K562 (cell line): ENCODE measurements at regions not wholly inside any gene's neighbourhood (a gene's known extent, or its start where the extent isn't known, plus 50 kb on each side); places are given as distances from the start of the nearest gene placed in this dataset.
A peak's percentile ranks its signal among the peaks of the same experiment; 100 is the strongest.

Experiments
- ATAC-seq: fragments of 200-7000 bp; cut with Tn5 transposase; 3 replicates; pipeline ENCODE4 v1.9.1; 2020; ENCODE audit warnings: moderate library complexity
- BruUV-seq: library from RNA; stranded (reverse); fragments of 400-500 nt; replicated peaks from 2 replicates; lab custom pipeline; 2021; lab: Mats Ljungman, UMichigan
- CTCF ChIA-PET: fragments of 300-600 bp; formaldehyde crosslinking; extraction: SDS; loops from one replicate; lab custom pipeline; 2021; ENCODE audit warnings: low intra/inter-chr PET ratio; lab: Yijun Ruan, JAX
- POLR2A ChIA-PET: fragments of 300-600, 350-650 bp; sonication (Branson Sonifier 250); formaldehyde crosslinking; extraction: SDS; loops from one replicate; lab custom pipeline; 2021; ENCODE audit warnings: antibody characterized with exemption, inconsistent platforms; lab: Yijun Ruan, JAX
- DNase-seq, 4 experiments: peaks; one replicate each; pipeline versions ENCODE4 v3.0.0 to v3.0.0-alpha.2; 2011 to 2018; ENCODE audit warnings: low spot score in 3 of 4, mixed read lengths in 3 of 4; ENCODE audit errors: extremely low read depth in 1 of 4
- FAIRE-seq: peaks from 2 replicates; lab custom pipeline; 2011; peaks lifted over from hg19 to GRCh38; lab: Jason Lieb, UNC
- H2AFZ ChIP-seq: 2 replicates; pipeline ENCODE4 v1.6.0; 2011; ENCODE audit warnings: low read depth, low read length, control low read depth, inconsistent platforms
- H3K27ac ChIP-seq: fragments of 200-600 bp; 3 replicates; pipeline ENCODE4 v1.8.0; 2011; ENCODE audit warnings: low read depth, mild to moderate bottlenecking, control low read depth, inconsistent platforms, low read length, moderate library complexity, mixed read lengths; ENCODE audit errors: extremely low read depth
- H3K27me3 ChIP-seq, 2 experiments: fragments of 300-600 bp in 1 of 2; 2 replicates in 1 of 2; 3 replicates in 1 of 2; pipeline versions ENCODE4 v1.6.0 to v1.8.0; 2011; ENCODE audit warnings: inconsistent platforms in 2 of 2, low read length in 2 of 2, mild to moderate bottlenecking in 1 of 2, mixed read lengths in 1 of 2, moderate library complexity in 1 of 2; ENCODE audit not compliant: control insufficient read depth in 2 of 2, insufficient read depth in 2 of 2
- H3K36me3 ChIP-seq: fragments of 300-600 bp; 3 replicates; pipeline ENCODE4 v1.8.0; 2011; ENCODE audit warnings: mild to moderate bottlenecking, low read length, inconsistent platforms; ENCODE audit not compliant: control insufficient read depth, insufficient read depth
- H3K4me1 ChIP-seq, 2 experiments: fragments of 200-600 bp in 1 of 2; replicated peaks in 1 of 2; 2 replicates in 1 of 2; 3 replicates in 1 of 2; pipeline versions ENCODE4 v1.5.1 to v1.8.0; 2011; ENCODE audit warnings: inconsistent platforms in 2 of 2, low read length in 2 of 2, mild to moderate bottlenecking in 1 of 2, mixed read lengths in 1 of 2, moderate library complexity in 1 of 2; ENCODE audit not compliant: control insufficient read depth in 2 of 2, insufficient read depth in 2 of 2
- H3K4me2 ChIP-seq: 2 replicates; pipeline ENCODE4 v1.6.1; 2011; ENCODE audit warnings: low read length, control low read depth, inconsistent platforms, mixed read lengths; ENCODE audit not compliant: insufficient read depth
- H3K4me3 ChIP-seq: fragments of 200-600 bp; sonication (generic), shearing (Covaris generic); 2 replicates; pipeline ENCODE4 v1.5.1; 2016; ENCODE audit warnings: control low read depth, inconsistent platforms
- H3K79me2 ChIP-seq: fragments of 200-600 bp; 3 replicates; pipeline ENCODE4 v1.8.0; 2011; ENCODE audit warnings: low read length, inconsistent platforms; ENCODE audit not compliant: control insufficient read depth, insufficient read depth
- H3K9ac ChIP-seq, 2 experiments: 2 replicates each; pipeline versions ENCODE4 v1.6.0 to v1.6.1; 2011; ENCODE audit warnings: low read depth in 2 of 2, low read length in 2 of 2, control low read depth in 1 of 2, inconsistent platforms in 1 of 2, mild to moderate bottlenecking in 1 of 2, mixed read lengths in 1 of 2; ENCODE audit not compliant: insufficient read depth in 1 of 2
- H3K9me1 ChIP-seq: one replicate; pipeline ENCODE4 v1.6.0; 2011; ENCODE audit warnings: inconsistent platforms, mild to moderate bottlenecking, low read length, moderate library complexity; ENCODE audit not compliant: control insufficient read depth, insufficient read depth
- H3K9me3 ChIP-seq: replicated peaks from 2 replicates; pipeline ENCODE4 v1.5.1; 2011; ENCODE audit warnings: low read depth, low read length, inconsistent platforms; ENCODE audit not compliant: control insufficient read depth, insufficient read depth
- H4K20me1 ChIP-seq: replicated peaks from 2 replicates; pipeline ENCODE4 v1.6.1; 2011; ENCODE audit warnings: low read length, inconsistent platforms, mixed read lengths; ENCODE audit not compliant: control insufficient read depth, insufficient read depth
- ARID3A ChIP-seq: IDR thresholded peaks from 2 replicates; pipeline ENCODE4 v1.6.1; 2012; ENCODE audit warnings: low read depth, low read length, improper control_type of control experiment, borderline replicate concordance
- ARNT ChIP-seq, 2 experiments: fragments of 450-650 bp; IDR thresholded peaks; 2 replicates each; pipeline ENCODE4 v1.6.1; 2016; ENCODE audit warnings: mild to moderate bottlenecking in 1 of 2
- ATF1 ChIP-seq, 2 experiments: fragments of 450-650 bp in 1 of 2; IDR thresholded peaks; 2 replicates each; pipeline ENCODE4 v1.6.1; 2016; ENCODE audit warnings: missing compliant biosample characterization in 1 of 2, missing genetic modification characterization in 1 of 2
- CHCHD3 ChIP-seq: fragments of 250-450 bp; sonication (Bioruptor Pico); IDR thresholded peaks from 2 replicates; pipeline ENCODE4 v2.1.2; 2022; ENCODE audit warnings: mild to moderate bottlenecking
- CXXC5 ChIP-seq: fragments of 250-450 bp; sonication (Bioruptor Pico); IDR thresholded peaks from 2 replicates; pipeline ENCODE4 v1.8.0; 2022; ENCODE audit warnings: inconsistent platforms, mild to moderate bottlenecking, moderate library complexity
- EP300 ChIP-seq: IDR thresholded peaks from 2 replicates; pipeline ENCODE4 v1.6.1; 2012; ENCODE audit warnings: low read length, improper control_type of control experiment
- GABPB2 ChIP-seq: fragments of 250-450 bp; sonication (Bioruptor Pico); conservative IDR thresholded peaks from 2 replicates; pipeline ENCODE4 v1.5.1; 2021; ENCODE audit warnings: mild to moderate bottlenecking
- HDAC3 ChIP-seq: fragments of 450-650 bp; IDR thresholded peaks from 2 replicates; pipeline ENCODE4 v1.6.1; 2018; ENCODE audit warnings: borderline replicate concordance, mild to moderate bottlenecking, moderate library complexity; ENCODE audit not compliant: partially characterized antibody
- KLF16 ChIP-seq: IDR thresholded peaks from 2 replicates; pipeline ENCODE4 v1.6.1; 2016; ENCODE audit warnings: antibody characterized with exemption
- NFIC ChIP-seq: fragments of 450-650 bp; IDR thresholded peaks from 2 replicates; pipeline ENCODE4 v1.6.1; 2017; ENCODE audit warnings: mild to moderate bottlenecking, inconsistent platforms
- SMAD1 ChIP-seq: fragments of 150-350 bp; IDR thresholded peaks from 2 replicates; pipeline ENCODE4 v1.6.1; 2014; ENCODE audit warnings: low read length, low read depth; ENCODE audit not compliant: partially characterized antibody
- SMAD2 ChIP-seq: fragments of 150-350 bp; IDR thresholded peaks from 2 replicates; pipeline ENCODE4 v1.6.1; 2014; ENCODE audit warnings: low read depth, mild to moderate bottlenecking, low read length
- STAT5A ChIP-seq: IDR thresholded peaks from 2 replicates; pipeline ENCODE4 v1.6.1; 2012; ENCODE audit warnings: low read length, inconsistent platforms, borderline replicate concordance
- TSC22D4 ChIP-seq: fragments of 450-650 bp; IDR thresholded peaks from 2 replicates; pipeline ENCODE4 v1.6.1; 2016; ENCODE audit warnings: missing genetic modification characterization, missing biosample characterization, control low read depth
- ZNF232 ChIP-seq: sonication (generic); formaldehyde crosslinking; IDR thresholded peaks from 2 replicates; pipeline ENCODE4 v1.8.0; 2022; ENCODE audit warnings: mild to moderate bottlenecking, missing genetic modification reagents
- ZNF316 ChIP-seq: fragments of 450-650 bp; IDR thresholded peaks from 2 replicates; pipeline ENCODE4 v1.6.1; 2016
- ZNF57 ChIP-seq: fragments of 450-650 bp; formaldehyde crosslinking; IDR thresholded peaks from 2 replicates; pipeline ENCODE4 v1.4.0; 2020; ENCODE audit warnings: mild to moderate bottlenecking, moderate library complexity
- WGBS: fragments of 100-300 bp; shearing (Covaris generic); methylation state at CpG from one replicate; pipeline ENCODE4 v1.1.6; 2016; ENCODE audit warnings: low coverage, mixed read lengths; ENCODE audit not compliant: insufficient coverage; ENCODE audit errors: missing lambda C conversion rate; 5-methylcytosine and 5-hydroxymethylcytosine counted together
- in situ Hi-C: fragments of 300-500 bp; cut with MboI; formaldehyde crosslinking; loops from 4 replicates; pipeline ENCODE4 v1.15.0; 2018; ENCODE audit warnings: inconsistent platforms, mixed read lengths
- intact Hi-C: fragments of 100-400 bp; cut with micrococcal nuclease; formaldehyde crosslinking; loops from 2 replicates; pipeline ENCODE4 v1.14.2; 2022
- TF ChIP-seq, protein P1 (sequence below): fragments of 250-450 bp; sonication (Bioruptor Pico); IDR thresholded peaks from 2 replicates; pipeline ENCODE4 v1.5.0; 2020; ENCODE audit warnings: mild to moderate bottlenecking
- TF ChIP-seq, protein P2 (sequence below): fragments of 250-450 bp; sonication (Bioruptor Pico); IDR thresholded peaks from 2 replicates; pipeline ENCODE4 v1.4.0; 2020; ENCODE audit warnings: borderline replicate concordance

DNA sequence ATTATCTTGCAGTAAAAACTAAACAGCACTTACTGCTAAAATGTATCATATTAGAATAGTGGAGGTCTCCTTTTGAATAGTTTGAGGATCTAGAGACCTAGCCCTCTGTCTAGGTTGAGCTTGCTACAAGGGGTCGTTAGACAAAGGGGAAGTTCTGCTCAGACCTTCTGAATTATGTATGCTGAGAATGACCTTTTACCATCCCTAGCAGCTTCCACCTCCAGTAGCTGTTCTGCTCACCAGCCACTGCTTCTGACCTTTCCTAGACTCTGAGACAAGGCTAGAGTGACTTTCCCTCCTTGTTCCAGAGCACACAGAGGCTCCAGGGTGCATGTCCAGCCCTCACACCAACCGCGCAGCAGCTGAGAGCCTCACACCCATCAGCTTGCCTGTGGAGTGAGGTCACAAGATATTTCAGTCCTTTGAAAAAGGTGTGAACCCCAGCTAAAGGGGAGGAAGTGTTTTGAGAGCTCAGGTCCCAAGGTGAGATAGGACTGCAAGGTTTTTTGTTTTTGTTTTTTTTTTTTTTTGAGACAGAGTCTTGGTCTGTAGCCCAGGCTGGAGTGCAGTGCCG lies 289.3 kb upstream of the TNP1 start (continued):
- TF ChIP-seq SMAD1 (no peak), GABPB2 (CRISPR knock-in tag) (no peak), EP300 (no peak), ARNT (IDR thresholded peaks at IDR 0.05) (no peak), KLF16 (no peak), ARID3A (no peak), CXXC5 (CRISPR knock-in tag) (no peak), CHCHD3 (no peak)
- TF ChIP-seq, protein P1, sequence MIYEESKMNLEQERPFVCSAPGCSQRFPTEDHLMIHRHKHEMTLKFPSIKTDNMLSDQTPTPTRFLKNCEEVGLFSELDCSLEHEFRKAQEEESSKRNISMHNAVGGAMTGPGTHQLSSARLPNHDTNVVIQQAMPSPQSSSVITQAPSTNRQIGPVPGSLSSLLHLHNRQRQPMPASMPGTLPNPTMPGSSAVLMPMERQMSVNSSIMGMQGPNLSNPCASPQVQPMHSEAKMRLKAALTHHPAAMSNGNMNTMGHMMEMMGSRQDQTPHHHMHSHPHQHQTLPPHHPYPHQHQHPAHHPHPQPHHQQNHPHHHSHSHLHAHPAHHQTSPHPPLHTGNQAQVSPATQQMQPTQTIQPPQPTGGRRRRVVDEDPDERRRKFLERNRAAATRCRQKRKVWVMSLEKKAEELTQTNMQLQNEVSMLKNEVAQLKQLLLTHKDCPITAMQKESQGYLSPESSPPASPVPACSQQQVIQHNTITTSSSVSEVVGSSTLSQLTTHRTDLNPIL (CRISPR knock-in tag), result no peak

- no peaks in the 10 kb centered on the region for H3K79me2 ChIP-seq
- H2AFZ ChIP-seq, result no peak overlapping the region
- no peak overlapping the region for H3K4me3 ChIP-seq
- DNase-seq, result peak; percentile 20 to 57 (median 33)
- peak overlapping the region; percentile 38; the same call in 1 of the 2 replicates for H3K4me2 ChIP-seq
- peaks cover 0 to 28% of the 10 kb centered on the region in 2 experiments; a peak in 3 of 5 replicates for H3K4me1 ChIP-seq
- H3K36me3 ChIP-seq, result no peaks in the 10 kb centered on the region
- no peaks in the 10 kb centered on the region for H4K20me1 ChIP-seq
- ChIA-PET POLR2A (no interaction called here), CTCF (no interaction called here)
- no peak overlapping the region for H3K9ac ChIP-seq
- ATAC-seq, result peak; percentile 84
- intact Hi-C loops (no loop called here), in situ Hi-C loops (no loop called here)
- FAIRE-seq, result peak; percentile 91
- WGBS, result 0% methylated on average over 2 of the region's 2 CpGs
- H3K27ac ChIP-seq, result no peak overlapping the region; the same call in 2 of the 3 replicates
- H3K9me3 ChIP-seq, result no peaks in the 10 kb centered on the region
- H3K9me1 ChIP-seq, result peaks cover 3% of the 10 kb centered on the region
- BruUV-seq, result no TSS peak
- H3K27me3 ChIP-seq, result no peaks in the 10 kb centered on the region
- TF ChIP-seq STAT5A (peak; percentile 22; the same call in 1 of the 2 replicates), EP300 (peak; percentile 56; the same call in 1 of the 2 replicates), ATF1 (CRISPR knock-in tag; IDR thresholded peaks at IDR 0.05) (no peak), ATF1 (tag; IDR thresholded peaks at IDR 0.05) (0 out of 2 replicates have a peak, but pooled peaks have one; percentile 15), ZNF57 (no peak), TSC22D4 (no peak), ZNF316 (peak; percentile 19; the same call in 1 of the 2 replicates), HDAC3 (peak; percentile 67), NFIC (peak; percentile 16; the same call in 1 of the 2 replicates), ZNF232 (CRISPR knock-in tag) (no peak), SMAD2 (no peak)
- TF ChIP-seq, protein P2, sequence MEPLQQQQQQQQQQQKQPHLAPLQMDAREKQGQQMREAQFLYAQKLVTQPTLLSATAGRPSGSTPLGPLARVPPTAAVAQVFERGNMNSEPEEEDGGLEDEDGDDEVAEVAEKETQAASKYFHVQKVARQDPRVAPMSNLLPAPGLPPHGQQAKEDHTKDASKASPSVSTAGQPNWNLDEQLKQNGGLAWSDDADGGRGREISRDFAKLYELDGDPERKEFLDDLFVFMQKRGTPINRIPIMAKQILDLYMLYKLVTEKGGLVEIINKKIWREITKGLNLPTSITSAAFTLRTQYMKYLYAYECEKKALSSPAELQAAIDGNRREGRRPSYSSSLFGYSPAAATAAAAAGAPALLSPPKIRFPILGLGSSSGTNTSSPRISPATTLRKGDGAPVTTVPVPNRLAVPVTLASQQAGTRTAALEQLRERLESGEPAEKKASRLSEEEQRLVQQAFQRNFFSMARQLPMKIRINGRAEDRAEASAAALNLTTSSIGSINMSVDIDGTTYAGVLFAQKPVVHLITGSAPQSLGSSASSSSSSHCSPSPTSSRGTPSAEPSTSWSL, result no peak
These were observed 288.0 kb upstream of the TNP1 start for GRCh38 chr2:217147818-217148217.
